T-helper 17 cell (primary cell): ENCODE measurements at regions not wholly inside any gene's neighbourhood (a gene's known extent, or its start where the extent isn't known, plus 50 kb on each side); places are given as distances from the start of the nearest gene placed in this dataset.

Source experiments
- ATAC-seq: fragments of 150-1000 bp; cut with Tn5 transposase; 2 replicates; pipeline ENCODE4 v1.10.0; 2021; ENCODE audit warnings: mild to moderate bottlenecking, moderate library complexity
- DNase-seq, 3 donors: peaks; one replicate each; pipeline versions ENCODE4 v3.0.0 to v3.0.0-alpha.2; 2020 to 2021
- H3K9me3 ChIP-seq: one replicate; pipeline ENCODE4 v1.7.0; 2013; ENCODE audit warnings: low read length, mild to moderate bottlenecking; ENCODE audit not compliant: control insufficient read depth, poor library complexity, severe bottlenecking
- H3K27ac Mint-ChIP-seq: one replicate; pipeline ENCODE4 v1.8.0; 2022; ENCODE audit warnings: mild to moderate bottlenecking, moderate library complexity, mixed read lengths
- H3K27me3 Mint-ChIP-seq: one replicate; pipeline ENCODE4 v1.8.0; 2022; ENCODE audit warnings: mixed read lengths
- H3K36me3 Mint-ChIP-seq: one replicate; pipeline ENCODE4 v1.8.0; 2022; ENCODE audit warnings: low read depth, mixed read lengths
- H3K4me1 Mint-ChIP-seq: one replicate; pipeline ENCODE4 v1.8.0; 2022; ENCODE audit warnings: mild to moderate bottlenecking, mixed read lengths
- H3K4me3 Mint-ChIP-seq: one replicate; pipeline ENCODE4 v1.8.0; 2022; ENCODE audit warnings: mild to moderate bottlenecking, moderate library complexity, mixed read lengths

DNA sequence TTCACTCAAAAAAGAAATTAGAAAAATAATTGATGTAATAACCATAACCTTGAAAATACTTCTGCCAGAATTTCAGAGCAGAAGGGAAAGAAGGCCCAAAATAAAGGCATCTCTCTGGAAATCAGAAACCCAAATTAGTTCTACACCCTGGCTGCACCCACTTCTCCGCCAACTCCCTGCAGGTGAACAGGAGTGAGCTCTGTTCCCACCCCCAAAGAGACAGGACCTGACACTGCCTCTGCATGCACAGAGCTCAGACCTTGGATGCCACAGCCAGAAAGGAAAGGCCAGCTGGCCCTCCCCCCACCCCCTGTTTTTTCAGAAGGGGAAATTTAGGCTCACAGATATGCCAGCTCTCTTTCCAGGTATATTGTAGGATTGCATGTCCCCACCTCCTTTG, 228.2 kb downstream of the BCL11B start:
- H3K9me3 ChIP-seq, result no peaks in the 10 kb centered on the region
- no peak for DNase-seq
- H3K36me3 Mint-ChIP-seq, result no peaks in the 10 kb centered on the region
- no peak for ATAC-seq
- peaks cover 4% of the 10 kb centered on the region for H3K4me1 Mint-ChIP-seq
- H3K4me3 Mint-ChIP-seq, result no peak overlapping the region
- no peak overlapping the region for H3K27ac Mint-ChIP-seq
- no peaks in the 10 kb centered on the region for H3K27me3 Mint-ChIP-seq

DNA sequence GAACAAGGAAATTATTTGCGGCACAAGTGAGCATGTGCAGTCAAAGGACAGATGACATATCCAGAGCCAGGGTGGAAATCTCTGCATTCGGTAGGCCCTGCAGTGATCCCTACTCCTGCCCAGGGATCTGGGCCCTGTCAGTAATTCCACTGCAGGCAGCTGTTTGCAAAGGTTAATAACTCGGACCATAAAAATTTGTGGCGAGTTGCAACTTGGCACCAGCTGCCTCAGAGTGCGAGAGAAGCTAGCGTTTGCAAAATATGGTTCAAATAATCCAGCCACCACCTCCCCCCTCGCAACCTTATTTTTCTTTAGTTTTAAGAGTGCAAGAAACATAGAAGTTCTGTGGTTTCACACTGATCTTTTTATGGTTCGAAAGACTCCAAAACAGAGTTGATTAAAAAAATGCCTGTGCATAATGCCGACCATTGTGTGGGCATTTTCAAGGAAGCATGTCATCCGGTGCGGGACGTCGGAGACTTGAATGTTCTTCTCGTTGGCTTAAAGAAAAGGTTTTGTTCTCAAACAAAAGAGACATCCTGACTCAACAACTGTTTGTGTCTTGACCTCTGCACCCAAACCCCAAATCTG, 224.5 kb downstream of the BCL11B start:
- DNase-seq (no peak), ATAC-seq (no peak)
- Mint-ChIP-seq H3K27ac (no peak overlapping the region), H3K4me1 (no peaks in the 10 kb centered on the region), H3K4me3 (no peak overlapping the region), H3K36me3 (no peaks in the 10 kb centered on the region), H3K27me3 (no peaks in the 10 kb centered on the region)
- no peaks in the 10 kb centered on the region for H3K9me3 ChIP-seq

GRCh38 chr14:99050309-99050708, 221.7 kb downstream of the BCL11B start:
- Mint-ChIP-seq H3K4me1 (no peaks in the 10 kb centered on the region), H3K36me3 (peaks cover 2% of the 10 kb centered on the region), H3K27me3 (no peaks in the 10 kb centered on the region), H3K27ac (no peak overlapping the region), H3K4me3 (no peak overlapping the region)
- DNase-seq (no peak), ATAC-seq (no peak)
- H3K9me3 ChIP-seq, result no peaks in the 10 kb centered on the region

DNA sequence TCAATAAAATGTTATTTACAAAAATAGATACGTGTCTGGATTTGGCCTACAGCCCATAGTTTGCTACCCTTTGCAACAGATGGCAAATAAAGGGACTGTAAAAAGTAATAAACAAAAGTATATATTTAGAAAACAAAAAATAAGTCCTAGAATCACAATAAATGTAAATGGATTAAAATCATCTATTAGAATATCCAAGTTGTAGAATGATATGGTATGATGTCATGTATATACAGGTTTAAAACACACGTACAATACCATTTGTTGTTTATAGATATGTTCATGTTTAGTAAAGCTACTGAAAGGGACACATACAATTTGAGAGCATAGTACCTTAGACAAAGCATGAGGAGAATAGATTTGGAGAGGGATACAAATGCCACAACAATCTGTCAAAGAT, 219.5 kb downstream of the BCL11B start:
- Mint-ChIP-seq H3K4me3 (no peak overlapping the region), H3K27me3 (no peaks in the 10 kb centered on the region), H3K4me1 (peaks cover 2% of the 10 kb centered on the region), H3K27ac (no peak overlapping the region), H3K36me3 (peaks cover 2% of the 10 kb centered on the region)
- DNase-seq, result no peak
- ATAC-seq, result no peak
- no peaks in the 10 kb centered on the region for H3K9me3 ChIP-seq

GRCh38 chr14:99055019-99055418, 217.0 kb downstream of the BCL11B start:
- Mint-ChIP-seq H3K36me3 (peaks cover 2% of the 10 kb centered on the region), H3K27me3 (no peaks in the 10 kb centered on the region), H3K4me1 (peaks cover 2% of the 10 kb centered on the region), H3K4me3 (no peak overlapping the region), H3K27ac (peak overlapping the region; percentile 42)
- no peaks in the 10 kb centered on the region for H3K9me3 ChIP-seq
- no peak for ATAC-seq
- no peak for DNase-seq

DNA sequence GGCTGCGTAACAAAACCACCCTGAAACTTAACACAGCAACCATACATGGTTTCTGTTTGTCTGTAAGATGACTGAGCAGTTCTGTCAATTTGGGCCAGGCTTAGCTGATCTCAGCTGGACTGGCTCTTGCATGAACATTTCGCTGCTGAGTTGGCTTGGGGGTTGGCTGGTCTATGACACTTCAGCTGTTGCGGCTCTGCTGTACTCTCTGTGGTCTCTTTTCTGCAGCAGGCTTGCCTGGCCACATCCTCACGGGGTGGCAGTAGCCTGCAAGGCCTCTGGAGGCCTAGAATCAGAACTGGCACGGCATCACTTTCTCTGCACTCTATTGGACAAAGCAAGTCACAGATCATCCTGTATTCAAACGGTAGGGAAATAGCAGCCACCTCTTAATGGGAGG, 216.2 kb downstream of the BCL11B start:
- Mint-ChIP-seq H3K27ac (peak overlapping the region; percentile 42), H3K4me3 (peak overlapping the region; percentile 4), H3K27me3 (no peaks in the 10 kb centered on the region), H3K36me3 (peaks cover 2% of the 10 kb centered on the region), H3K4me1 (peaks cover 2% of the 10 kb centered on the region)
- no peaks in the 10 kb centered on the region for H3K9me3 ChIP-seq
- ATAC-seq, result peak; percentile 83
- DNase-seq, result no peak

DNA sequence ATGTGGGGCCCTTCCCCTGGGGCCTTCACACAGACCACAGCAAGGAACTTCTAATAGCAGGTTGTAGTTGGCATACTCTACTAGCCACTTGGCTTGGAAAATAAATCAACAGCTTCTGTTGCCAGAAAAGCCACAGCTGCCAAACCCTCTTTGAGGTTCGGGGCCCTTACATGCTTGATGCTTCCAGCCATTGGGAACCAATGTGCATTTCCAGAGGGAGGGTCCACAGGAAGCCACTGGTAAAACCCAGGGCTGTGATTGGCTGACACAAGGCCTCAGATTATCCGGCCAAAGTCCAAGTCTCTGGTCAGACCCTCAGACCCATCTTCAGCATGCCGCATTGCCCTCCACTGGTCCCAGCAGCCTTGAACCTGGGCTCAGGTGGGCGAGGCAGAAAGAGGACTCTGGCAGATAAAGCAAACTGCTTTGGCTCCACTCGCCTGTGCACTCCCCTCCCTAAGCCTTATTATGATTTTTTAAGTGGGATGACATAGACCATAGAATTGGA, 214.4 kb downstream of the BCL11B start:
- peaks cover 2% of the 10 kb centered on the region for H3K36me3 Mint-ChIP-seq
- H3K4me3 Mint-ChIP-seq, result no peak overlapping the region
- DNase-seq (no peak), ATAC-seq (no peak)
- H3K27ac Mint-ChIP-seq, result no peak overlapping the region
- peaks cover 2% of the 10 kb centered on the region for H3K4me1 Mint-ChIP-seq
- no peaks in the 10 kb centered on the region for H3K9me3 ChIP-seq
- H3K27me3 Mint-ChIP-seq, result no peaks in the 10 kb centered on the region

GRCh38 chr14:99058542-99058941, 213.5 kb downstream of the BCL11B start:
- H3K27ac Mint-ChIP-seq, result no peak overlapping the region
- H3K4me1 Mint-ChIP-seq, result peaks cover 2% of the 10 kb centered on the region
- no peak overlapping the region for H3K4me3 Mint-ChIP-seq
- no peak for DNase-seq
- H3K27me3 Mint-ChIP-seq, result no peaks in the 10 kb centered on the region
- peaks cover 2% of the 10 kb centered on the region for H3K36me3 Mint-ChIP-seq
- ATAC-seq, result no peak
- no peaks in the 10 kb centered on the region for H3K9me3 ChIP-seq

DNA sequence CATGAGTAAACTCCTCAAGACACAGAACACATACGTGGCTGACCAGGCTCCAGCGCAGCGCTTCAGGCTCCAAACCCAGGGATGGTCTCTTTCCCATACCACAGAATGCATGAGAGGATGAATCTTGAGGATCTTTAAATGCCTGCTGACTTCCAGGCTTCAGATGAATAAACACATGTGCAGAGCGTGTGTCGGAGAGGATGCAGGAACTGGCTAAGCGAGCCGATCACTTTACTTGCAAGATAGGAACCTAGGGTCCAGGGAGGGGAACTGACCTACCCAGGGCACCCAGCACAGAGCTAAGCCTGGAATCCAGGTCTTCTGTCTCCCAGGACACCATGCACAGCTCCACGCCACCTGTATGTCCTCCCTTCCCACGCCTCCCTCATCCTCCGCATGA, 209.8 kb downstream of the BCL11B start:
- DNase-seq (no peak), ATAC-seq (no peak)
- H3K9me3 ChIP-seq, result no peaks in the 10 kb centered on the region
- H3K27me3 Mint-ChIP-seq, result no peaks in the 10 kb centered on the region
- peak overlapping the region; percentile 4 for H3K27ac Mint-ChIP-seq
- no peak overlapping the region for H3K4me3 Mint-ChIP-seq
- no peaks in the 10 kb centered on the region for H3K4me1 Mint-ChIP-seq
- H3K36me3 Mint-ChIP-seq, result no peaks in the 10 kb centered on the region

GRCh38 chr14:99062772-99063418, 209.1 kb downstream of the BCL11B start:
- ATAC-seq (no peak), DNase-seq (no peak)
- H3K4me3 Mint-ChIP-seq, result no peak overlapping the region
- no peak overlapping the region for H3K27ac Mint-ChIP-seq
- no peaks in the 10 kb centered on the region for H3K27me3 Mint-ChIP-seq
- no peaks in the 10 kb centered on the region for H3K9me3 ChIP-seq
- H3K4me1 Mint-ChIP-seq, result no peaks in the 10 kb centered on the region
- no peaks in the 10 kb centered on the region for H3K36me3 Mint-ChIP-seq

DNA sequence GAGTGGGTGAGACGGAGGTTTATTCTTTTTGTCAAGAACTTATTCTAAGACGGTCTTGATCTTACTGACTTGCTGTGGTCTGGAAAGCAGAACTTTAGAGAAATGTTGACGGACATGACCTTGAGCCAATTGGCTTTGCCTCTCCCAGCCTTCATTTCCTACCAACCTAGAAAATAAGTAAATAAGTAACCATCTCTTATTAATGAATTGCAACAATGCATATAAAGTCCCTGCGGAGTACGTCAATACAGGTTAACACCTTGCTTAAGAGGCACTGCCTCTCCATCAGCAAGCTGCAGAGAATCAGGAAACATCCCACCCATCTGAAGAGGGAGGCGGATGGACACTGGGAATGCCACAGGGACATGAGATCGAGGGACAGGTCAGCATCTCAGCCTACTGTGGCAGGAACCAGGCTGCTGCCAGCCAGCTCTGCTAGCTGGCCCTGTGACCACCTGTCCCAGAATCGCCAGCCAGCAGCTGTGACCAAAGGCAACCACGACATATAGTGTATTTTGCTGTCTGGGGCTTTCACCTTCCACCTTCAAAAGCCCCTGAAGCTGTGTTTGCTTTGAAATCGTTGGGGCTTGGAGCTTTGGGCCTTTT, 208.3 kb downstream of the BCL11B start:
- Mint-ChIP-seq H3K27me3 (no peaks in the 10 kb centered on the region), H3K36me3 (no peaks in the 10 kb centered on the region), H3K4me1 (no peaks in the 10 kb centered on the region), H3K27ac (no peak overlapping the region), H3K4me3 (no peak overlapping the region)
- no peaks in the 10 kb centered on the region for H3K9me3 ChIP-seq
- ATAC-seq (no peak), DNase-seq (no peak)

DNA sequence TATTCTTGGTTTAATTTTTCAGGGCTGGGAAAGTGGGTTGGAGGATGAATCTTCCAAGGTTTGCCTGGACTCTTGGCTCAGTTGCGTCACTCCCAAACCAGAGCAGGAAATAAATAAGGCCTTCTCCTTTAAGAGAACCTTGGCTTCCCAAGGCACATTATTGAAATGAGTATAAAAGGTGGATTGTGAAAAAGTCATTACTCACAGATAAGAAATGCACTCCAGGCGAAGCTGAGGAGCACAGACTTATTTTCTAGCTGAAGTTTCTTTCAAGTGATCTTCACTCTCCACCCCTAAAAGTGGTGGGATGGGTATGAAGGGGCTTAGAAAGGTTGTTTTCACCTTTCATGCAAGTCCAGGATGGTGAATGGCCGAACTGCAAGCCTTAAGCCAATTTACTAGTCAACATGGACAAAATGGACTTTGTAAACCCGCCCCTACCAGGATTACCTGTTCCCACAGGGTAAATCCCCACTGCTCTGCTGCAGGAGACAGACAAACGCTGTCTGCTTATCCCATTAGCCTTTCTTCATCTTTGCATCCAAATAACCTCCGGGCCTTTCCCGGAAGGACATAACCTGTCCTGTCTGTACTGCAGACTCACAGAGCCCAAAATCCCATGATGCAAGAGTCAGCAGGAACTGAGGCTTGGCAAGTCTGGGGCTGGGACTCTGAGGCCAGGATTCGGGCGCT, 207.6 kb downstream of the BCL11B start:
- H3K9me3 ChIP-seq, result no peaks in the 10 kb centered on the region
- no peak overlapping the region for H3K4me3 Mint-ChIP-seq
- no peaks in the 10 kb centered on the region for H3K4me1 Mint-ChIP-seq
- no peaks in the 10 kb centered on the region for H3K36me3 Mint-ChIP-seq
- no peaks in the 10 kb centered on the region for H3K27me3 Mint-ChIP-seq
- ATAC-seq (no peak), DNase-seq (no peak)
- peak overlapping the region; percentile 16 for H3K27ac Mint-ChIP-seq

DNA sequence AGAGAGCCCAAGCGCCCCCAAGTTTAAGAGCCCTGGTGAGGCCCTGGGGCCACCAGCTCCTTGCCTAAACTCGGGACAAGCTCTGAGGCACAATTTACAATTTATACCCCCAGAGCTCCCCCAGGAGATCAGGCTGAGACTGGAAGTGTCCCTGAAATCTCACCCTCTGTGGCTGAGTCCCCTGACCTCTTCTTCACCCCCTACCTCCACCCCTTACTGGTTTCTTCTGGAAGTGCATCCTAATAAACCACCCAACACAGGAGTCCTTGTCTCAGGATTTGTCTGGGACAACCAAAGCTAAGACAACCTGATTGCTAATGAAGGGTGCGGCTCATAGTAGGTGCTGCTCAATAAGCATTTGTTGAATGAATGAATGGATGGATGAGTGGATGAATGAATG, 206.4 kb downstream of the BCL11B start:
- Mint-ChIP-seq H3K4me1 (peaks cover 3% of the 10 kb centered on the region), H3K4me3 (no peak overlapping the region), H3K27me3 (no peaks in the 10 kb centered on the region), H3K27ac (no peak overlapping the region), H3K36me3 (peaks cover 3% of the 10 kb centered on the region)
- no peak for DNase-seq
- H3K9me3 ChIP-seq, result no peaks in the 10 kb centered on the region
- no peak for ATAC-seq
